Dedifferentiated amniotic fluid mesenchymal stem cell (primary cell): ENCODE measurements at regions not wholly inside any gene's neighbourhood (a gene's known extent, or its start where the extent isn't known, plus 50 kb on each side); places are given as distances from the start of the nearest gene placed in this dataset.
"Not testable (repeated sequence)": the region's sequence is repeated elsewhere in the genome, so short reads cannot be mapped to it uniquely, and the experiment has no call there.

ENCODE experiments used
- DNase-seq: peaks from one replicate; pipeline ENCODE4 v3.0.0-alpha.2; 2016; ENCODE audit errors: extremely low spot score

DNA sequence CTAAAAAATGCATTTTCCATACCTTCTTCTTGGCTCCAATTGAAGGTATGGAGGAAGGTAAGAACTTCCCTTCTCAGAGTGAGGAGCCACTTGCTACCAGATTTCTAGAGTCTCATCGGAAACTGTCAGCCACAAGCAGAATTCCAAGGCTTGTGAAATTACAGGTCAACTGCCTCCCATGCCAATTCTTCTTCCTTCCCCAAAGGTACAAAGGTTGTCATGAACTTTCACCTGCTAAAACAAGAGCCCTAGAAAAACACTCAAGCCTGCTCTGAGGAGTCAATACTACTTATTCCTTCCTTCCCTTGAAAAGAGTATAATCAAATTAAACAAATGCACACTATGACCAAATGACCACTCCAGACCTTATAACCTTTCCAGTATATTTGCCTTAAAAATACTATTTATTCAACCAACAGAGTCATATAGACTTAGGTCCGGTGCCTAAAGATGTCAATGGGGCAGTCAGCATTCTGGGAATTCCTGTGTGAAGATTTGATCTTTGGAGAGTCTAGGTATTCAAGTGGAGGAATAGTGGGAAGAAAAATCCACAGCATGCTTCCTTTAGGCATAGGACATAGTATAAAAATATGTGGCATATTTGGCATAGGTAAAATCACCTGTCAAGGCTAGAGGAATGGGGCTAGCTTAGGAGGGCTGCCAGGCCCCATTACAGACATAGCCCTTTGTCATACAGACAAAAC lies 539.3 kb downstream of the LIG4 start:
- DNase-seq, result no peak

DNA sequence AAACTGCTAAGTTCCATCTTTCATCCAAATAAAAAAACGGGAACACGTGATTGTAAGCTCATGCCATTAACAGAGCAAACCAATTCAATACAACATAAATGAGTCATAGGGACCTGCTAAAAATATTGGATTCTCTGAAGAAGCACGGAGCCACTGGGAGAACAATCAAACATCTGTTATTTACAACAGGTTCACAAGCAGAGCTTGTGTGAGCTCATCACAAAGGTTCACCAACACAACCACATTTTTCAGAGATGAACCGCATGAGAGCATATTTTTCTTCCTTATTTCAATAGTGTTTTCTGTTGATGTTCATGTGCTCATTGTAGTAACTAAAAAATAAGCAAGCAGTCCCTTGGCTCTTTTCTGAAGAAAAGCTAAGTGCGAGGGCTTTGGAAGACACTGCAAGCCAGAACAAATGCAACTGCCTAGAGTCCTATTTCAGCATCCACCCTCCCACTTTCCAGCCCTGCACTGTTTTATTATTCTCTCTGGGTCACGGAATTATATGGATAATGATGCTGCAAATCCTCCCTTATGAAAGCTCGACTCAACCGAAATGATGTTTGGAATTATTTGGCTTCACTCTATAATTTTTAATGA lies 545.8 kb downstream of the LIG4 start:
- peak; percentile 22 for DNase-seq

DNA sequence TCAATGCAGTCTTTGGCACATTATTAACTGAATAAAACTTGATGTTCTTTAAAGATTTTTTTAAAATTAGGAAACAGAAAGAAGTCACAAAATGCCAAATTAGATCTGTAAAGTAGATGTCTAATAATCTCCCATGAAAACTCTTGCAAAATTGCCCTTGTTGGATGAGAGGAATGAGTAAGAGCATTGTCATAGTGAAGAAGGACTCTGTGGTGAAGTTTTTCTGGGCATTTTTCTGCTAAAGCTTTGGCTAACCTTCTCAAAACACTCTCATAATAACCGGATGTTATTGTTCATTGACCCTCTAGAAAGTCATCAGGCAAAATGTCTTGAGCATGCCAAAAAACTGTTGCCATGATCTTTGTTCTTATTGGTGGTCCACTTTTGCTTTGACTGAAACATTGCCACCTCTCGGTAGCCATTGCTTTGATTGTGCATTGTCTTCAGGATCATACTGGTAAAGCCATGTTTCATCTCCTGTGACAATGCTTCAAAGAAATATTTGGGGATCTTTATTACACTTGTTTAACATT lies 549.3 kb downstream of the LIG4 start:
- no peak for DNase-seq

DNA sequence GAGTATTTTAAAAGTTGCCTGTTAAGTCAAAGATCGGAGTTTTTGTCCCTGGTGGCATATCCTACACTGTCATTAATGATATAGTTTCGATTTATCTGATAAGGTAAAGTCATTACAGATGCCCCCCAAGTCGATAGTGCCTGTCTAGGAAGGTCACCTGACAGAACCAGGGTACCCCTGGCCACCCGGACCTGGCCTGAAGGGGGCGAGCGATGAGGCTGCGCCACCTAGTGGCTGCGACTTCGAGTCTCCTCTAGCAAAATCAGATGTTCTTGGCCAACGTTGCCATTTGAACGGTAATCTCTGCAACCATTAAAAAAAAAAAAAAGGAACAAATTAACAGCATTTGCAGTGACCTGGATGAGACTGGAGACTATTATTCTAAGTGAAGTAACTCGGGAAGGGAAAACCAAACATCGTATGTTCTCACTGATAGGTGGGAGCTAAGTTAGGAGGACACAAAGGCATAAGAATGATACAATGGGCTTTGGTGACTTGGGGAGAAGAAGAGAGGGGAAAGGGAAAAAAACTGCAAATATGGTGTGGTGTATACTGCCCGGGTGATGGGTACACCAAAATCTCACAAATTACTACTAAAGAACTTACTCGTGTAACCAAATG lies 565.1 kb downstream of the LIG4 start:
- DNase-seq, result peak; percentile 58

DNA sequence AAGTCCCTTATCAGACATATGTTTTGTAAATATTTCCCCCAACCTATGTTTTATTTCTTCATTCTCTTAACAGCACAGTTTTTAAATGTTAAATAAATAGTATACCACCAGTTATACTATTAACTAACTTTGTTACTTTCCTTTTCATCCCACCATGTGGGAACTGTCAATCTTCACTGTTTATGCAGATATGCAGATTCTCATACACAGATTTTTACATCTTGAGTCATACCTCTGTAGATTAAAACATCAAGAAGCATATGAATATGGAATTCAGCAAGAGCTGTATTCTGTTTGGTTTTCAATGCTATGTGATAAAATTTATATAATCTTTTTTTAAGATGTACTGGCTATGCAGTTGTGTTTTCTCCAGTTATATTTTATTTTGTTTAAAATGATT lies 566.3 kb downstream of the LIG4 start:
- DNase-seq, result no peak

DNA sequence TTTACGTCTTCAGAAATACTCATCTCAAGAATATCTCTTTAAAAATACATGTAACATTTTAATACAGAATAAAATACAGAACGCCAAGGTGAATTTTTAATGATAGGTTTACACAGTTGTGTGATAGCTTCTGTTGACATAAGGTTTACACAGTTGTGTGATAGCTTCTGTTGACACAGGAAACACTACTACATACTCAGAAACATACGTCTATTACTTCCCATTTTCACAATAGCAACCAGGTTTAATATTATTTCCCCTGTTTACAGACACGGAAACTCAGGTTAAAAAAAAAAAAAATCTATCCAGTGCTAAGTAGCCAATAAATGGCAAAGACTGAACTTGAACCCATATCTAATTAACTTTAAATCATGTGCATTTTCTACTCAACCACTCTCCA lies 571.2 kb downstream of the LIG4 start:
- no peak for DNase-seq

DNA sequence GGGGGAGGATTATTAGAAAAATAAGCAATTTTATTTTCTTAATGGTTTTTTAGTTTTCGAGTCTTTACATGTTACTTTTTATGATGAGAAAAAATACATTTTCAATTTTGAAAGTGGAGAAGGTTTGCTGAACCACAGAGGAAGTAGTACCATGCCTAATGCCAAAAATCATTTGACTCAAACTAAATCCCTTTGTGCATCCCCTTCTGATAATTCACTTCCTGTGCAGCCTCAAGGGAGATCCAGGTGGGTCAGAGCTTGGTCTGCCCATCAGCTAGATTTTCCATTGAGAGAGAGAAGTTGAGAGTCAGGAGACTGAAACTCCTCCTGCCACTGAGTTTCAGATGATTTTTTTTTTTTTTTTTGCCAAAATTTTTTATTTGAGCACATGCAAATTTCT lies 571.7 kb downstream of the LIG4 start:
- no peak for DNase-seq

DNA sequence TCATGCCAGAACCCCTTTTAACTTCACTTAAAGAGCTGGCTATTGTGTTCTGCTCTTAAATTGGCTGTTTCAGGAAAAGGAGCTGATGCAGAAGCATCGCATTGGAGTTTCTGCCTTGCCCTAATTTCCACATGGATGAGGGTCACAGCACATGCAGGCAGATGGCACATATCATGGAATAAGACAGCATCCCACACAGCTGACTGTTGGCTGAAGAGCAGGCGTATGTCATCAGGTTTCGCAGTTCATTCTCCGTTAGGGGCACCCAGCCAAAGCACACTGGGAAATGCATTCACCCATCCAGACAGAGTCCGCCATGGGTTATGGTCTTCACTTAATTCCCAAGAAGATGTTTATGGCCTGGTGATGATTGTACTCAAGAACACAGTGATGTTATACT lies 572.5 kb downstream of the LIG4 start:
- no peak for DNase-seq

DNA sequence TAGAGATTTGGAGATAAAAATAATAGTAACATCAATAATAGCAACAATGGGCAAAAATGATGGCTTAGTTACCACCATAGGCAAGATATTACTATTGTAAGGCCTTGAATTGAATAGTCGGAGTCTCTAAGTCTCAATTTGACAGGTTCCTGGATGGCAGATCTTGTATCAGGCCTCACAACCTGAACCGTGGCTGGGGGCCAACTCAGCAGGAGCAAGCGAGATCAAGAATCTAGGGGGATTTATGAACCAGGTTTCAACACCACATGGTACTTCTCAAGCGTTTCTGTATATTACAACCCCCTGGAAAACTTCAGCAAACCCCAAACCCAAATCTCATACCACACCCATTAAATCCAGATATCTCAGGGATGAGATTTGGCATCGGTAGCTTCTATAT lies 573.8 kb downstream of the LIG4 start:
- DNase-seq, result no peak

DNA sequence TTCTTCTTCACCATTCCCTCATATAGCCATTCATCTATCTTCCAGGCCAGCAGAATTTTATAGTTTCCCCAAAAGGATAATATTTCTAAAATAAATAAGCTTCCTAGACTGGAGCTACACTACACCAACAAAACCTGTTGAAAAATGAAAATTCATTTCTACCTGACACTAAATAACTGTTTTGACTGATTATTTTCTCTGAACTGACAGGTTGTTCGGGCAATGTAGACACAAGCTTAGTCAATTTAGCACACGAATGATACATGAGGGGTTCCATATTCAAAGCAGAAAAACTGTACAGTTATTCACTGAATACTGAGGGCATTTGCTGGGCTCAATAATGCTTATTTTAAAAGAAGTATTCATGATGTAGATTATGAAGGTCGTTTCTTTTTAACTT lies 589.7 kb downstream of the LIG4 start:
- DNase-seq, result no peak

DNA sequence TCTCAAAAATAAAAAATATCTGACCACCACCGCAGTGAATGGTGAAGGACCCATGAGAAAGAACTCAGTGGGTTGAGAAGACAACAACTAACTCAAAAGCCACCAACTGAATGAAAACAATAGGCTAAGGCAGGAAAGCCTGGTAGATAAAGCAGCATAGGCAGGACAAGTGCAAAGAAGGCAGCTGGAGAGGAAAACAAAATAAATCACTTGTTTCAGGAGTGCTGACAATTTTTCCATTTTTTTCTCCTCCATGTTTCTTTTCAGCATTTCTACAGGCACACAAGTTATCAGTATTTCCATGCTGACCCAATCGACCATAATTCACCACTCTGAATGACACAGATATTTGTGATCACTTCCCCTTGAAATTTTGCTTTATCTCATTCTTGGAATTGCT lies 597.8 kb downstream of the LIG4 start:
- no peak for DNase-seq

DNA sequence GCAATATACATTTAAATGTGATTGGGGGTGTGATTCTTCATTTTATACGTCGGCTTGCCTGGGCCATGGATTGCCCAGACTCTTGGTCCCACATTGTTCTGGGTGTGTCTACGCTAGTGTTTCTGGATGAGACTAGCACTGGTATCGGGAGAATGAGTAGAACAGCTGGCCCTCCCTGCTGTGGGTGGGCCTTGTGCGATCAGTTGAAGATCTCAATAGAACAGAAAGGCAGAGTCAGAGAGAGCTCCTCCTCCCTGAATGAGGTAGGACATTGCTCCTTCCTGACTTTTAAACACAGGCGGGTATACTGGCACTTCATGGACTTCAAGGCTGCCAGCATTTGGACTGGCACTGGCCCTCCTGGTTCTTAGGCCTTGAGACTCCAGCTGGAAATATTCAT lies 603.0 kb downstream of the LIG4 start:
- DNase-seq, result no peak

DNA sequence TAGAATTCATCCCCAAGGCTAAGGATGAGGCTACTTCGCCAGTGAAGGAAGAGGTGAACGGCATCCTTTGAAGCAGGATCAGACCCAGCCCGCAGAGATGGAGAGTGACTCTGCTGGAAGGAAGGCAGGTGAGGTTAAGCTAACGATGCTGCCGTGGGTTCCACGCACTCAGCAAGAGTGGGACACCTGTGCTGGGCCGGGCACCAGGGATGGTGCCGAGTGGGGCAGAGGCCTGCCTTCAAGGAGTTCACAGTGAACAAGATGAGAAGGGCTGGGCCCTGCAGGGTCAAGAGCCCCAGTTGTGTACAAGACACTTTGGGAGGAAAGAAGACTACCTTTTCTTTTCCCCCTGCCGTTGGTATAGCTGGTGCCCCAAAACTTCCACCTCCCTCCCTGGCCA lies 606.6 kb downstream of the LIG4 start:
- no peak for DNase-seq

DNA sequence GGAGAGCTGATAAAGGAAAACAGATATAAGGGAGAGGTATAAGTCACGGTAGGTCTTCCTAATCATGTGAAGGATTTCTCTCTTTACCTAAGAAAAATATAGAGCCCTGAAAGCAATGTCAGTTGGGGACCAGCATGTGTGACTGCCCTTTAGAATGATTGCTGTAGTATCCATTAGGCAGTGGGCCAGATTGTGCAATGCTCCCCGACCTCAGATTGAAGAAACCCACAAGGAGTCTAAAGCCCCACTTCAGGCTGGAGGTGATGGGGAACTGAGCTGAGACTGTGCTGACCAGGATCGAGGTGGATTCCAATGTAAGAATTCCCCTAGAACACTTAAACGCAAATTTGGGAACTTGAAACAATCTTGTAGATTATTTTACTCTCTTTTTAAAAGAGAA lies 614.4 kb downstream of the LIG4 start:
- DNase-seq, result no peak

DNA sequence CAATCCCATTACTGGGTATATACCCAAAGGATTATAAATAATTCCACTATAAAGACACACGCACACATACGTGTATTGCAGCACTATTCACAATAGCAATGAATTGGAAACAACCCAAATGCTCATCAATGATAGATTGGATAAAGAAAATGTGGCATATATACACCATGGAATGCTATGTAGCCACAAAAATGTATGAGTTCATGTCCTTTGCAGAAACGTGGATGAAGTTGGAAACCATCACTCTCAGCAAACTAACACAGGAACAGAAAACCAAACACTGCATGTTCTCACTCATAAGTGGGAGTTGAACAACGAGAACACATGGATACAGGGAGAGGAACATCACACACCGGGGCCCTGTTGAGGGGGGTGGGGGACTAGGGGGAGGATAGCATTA lies 619.0 kb downstream of the LIG4 start:
- DNase-seq, result not testable (repeated sequence)

DNA sequence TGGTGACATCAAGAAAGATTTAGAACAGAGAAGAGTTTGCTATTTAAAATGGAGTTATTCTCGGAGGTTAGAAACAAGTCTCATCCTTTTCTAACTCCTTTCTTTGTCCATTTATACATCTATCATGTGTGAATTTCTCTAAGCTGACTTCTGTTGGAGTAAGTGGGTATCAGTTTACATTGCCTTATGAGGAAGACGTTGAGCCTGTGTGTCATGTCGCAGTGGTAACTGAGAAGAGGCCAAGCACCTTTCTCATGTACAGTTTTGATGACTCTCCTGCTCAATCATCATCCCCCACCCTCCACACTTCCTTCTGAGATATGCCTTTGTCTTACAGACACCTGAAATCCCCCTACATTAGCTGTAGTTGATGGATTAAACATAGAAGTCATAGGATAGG lies 624.8 kb downstream of the LIG4 start:
- DNase-seq, result no peak

DNA sequence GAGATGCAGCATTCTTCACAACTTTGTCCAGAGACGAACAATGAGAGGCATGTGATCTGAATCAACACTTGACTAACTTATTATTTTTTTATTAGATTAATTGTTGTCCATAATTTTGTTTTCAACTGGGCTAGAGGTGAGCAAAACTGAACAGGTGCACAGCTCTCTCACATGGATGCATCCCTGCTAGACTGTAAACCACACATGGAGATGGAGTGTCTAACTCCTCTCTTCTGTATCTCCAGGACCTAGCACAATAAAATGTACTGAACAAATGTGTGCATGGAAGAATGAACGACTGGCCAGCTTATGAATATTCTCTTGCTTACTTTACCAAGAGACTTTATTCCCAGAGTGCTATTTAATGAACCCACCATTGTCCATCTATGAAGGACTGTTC lies 627.7 kb downstream of the LIG4 start:
- no peak for DNase-seq

DNA sequence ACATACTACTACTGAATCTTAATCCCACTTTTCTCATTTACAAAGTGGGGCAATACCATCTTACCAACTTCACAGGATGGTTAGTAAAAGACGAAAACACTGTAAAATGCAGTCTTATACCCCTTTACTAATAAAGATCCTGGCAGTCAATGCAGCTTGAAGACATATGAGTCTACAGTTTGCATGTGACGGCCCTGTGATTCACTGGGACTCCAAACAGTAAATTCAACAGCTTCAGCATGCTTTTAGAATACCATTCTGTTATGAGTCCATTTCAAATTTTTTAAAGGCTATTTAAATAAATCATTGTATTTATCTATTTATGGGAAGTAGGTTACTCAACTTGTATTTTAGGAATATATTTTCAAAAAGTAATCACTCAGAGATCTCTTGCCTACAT lies 629.1 kb downstream of the LIG4 start:
- peak; percentile 42 for DNase-seq

DNA sequence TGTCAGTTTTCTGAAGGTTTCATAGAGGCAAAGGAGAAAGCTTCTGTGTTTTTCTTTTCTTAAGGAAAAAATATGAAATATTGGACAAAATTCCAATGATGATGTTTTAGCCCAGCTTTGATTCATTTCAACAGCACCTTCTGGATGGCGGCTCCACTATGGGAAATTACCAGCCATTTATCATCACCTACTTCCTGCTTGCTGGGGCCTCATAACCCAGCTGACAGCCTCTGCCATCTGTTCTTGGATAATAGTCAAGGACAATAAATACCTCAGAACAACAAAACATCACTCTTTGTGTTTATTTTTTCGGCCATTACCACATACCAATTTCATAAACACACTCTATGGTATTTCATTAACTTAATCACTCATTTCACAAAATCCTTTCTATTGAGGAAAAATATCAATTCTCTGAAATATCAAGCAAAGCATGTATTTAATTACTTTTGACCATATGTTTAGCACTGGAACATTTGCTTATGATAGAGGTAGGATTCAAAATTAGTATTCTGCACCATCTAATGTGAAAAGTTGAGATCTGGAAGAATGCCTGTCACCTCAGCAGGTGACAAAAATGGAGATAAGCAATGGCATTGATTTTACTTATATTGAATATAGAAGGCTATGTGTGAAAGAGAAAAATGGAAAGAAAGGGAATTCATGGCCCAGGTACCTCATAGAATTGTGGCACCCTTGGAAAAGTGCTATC lies 629.7 kb downstream of the LIG4 start:
- DNase-seq, result no peak

DNA sequence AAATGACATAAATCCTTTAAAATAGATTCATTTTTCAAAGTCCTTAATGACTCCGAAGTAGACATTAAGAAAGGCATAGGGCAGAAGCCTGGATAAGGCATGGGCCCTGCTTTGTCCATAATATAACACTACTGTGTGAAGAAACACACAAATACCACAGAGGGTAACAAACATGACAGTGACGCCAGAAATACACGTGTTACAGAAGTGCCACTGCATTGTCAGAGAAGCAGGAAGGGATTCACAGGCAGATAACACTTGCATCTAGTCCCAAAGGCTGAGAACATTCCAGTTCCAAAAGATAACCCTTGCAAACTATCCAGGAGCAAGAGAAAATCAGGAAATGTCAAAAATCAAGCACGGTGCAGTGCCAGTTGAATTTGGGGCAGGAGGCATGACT lies 633.2 kb downstream of the LIG4 start:
- DNase-seq, result no peak

DNA sequence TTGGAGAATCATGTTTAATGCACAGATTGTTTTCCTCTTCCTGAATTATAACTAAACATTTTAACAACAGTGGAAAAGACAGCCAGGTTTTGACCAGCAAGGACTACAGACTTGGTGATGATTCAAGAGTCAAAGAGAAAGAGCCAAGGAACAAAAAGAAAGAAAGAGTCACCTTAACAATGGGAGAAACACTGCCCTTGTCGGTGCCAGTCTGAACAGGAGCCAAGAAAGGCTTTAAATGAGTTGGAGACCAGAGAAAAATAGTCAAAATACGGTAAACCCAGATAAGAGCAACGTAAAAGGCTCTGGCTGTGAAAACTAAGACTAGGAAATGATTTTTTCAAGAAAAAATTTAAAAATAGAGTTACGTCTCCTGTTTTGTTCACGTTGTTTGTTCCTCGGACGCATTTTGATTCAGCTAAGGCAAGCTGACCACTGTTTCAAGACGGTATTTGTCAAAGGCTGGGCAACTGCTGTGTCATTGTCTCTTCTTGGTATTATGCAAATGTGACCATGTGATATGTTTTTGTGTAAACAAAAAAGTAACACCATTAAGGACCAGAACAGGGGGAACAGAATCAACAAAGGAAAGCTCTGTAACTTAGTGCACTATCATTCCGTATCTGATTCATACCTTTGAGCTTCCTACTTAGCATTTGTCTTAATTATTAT lies 634.5 kb downstream of the LIG4 start:
- no peak for DNase-seq

DNA sequence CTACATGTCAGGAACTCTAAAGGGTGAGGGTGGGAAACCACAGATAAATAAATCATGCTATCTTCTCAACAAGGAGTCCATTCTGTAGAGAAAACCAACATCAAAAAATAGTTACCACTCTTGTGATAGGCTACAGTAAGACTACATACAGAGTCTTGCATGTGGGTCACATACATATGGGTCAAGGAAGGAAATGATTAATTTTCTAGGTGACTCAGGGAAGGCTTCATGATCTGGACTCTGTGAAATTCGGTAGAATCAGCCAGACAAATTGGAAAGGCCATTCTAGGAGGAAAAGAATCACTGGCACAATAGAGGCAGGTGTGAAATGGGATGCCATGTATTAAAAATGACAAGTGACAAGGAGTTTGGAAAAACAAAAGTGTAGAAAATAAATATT lies 638.9 kb downstream of the LIG4 start:
- DNase-seq, result no peak
